ENCODE measurements at regions not wholly inside any gene's neighbourhood (a gene's known extent, or its start where the extent isn't known, plus 50 kb on each side); places are given as distances from the start of the nearest gene placed in this dataset.

GRCh38 chr11:19463976-19464375 lies 223.2 kb upstream of the E2F8 start:
- Mint-ChIP-seq H3K27me3 (no peaks in the 10 kb centered on the region), H3K9me3 (no peaks in the 10 kb centered on the region), H3K27ac (no peak overlapping the region), H3K4me3 (no peak overlapping the region), H3K36me3 (no peaks in the 10 kb centered on the region), H3K4me1 (no peaks in the 10 kb centered on the region)

- Mint-ChIP-seq H3K27me3 (peaks cover 6% of the 10 kb centered on the region), H3K4me3 (no peak overlapping the region), H3K36me3 (no peaks in the 10 kb centered on the region), H3K9me3 (no peaks in the 10 kb centered on the region), H3K4me1 (no peaks in the 10 kb centered on the region), H3K27ac (no peak overlapping the region)
Observed at GRCh38 chr11:19460718-19461405, 220.1 kb upstream of the E2F8 start.

DNA sequence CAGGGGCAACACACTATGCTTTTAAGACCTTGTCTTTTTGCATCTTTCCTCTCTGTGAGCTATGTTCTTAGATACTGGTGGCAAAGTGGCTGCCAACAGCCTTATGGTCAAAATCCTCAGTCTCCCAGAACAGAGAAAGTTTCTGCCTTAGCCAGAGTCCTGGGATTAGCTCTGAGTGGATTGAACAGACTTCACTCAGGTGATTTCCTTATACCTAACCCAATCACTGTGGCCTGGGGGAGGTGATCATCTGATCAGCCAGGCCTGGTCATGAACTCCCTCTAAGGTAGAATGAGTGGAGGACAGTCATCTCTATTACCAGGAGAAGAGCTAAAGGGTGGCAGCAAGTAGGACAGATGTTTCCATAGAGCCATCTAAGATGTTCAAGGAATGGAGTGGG lies 218.5 kb upstream of the E2F8 start:
- Mint-ChIP-seq H3K4me1 (no peaks in the 10 kb centered on the region), H3K4me3 (no peak overlapping the region), H3K27me3 (peaks cover 6% of the 10 kb centered on the region), H3K36me3 (no peaks in the 10 kb centered on the region), H3K9me3 (no peaks in the 10 kb centered on the region), H3K27ac (no peak overlapping the region)

- Mint-ChIP-seq H3K4me3 (no peak overlapping the region), H3K36me3 (no peaks in the 10 kb centered on the region), H3K4me1 (no peaks in the 10 kb centered on the region), H3K27ac (no peak overlapping the region), H3K9me3 (no peaks in the 10 kb centered on the region), H3K27me3 (peaks cover 6% of the 10 kb centered on the region)
Observed at GRCh38 chr11:19458721-19459120, 218.0 kb upstream of the E2F8 start.

DNA sequence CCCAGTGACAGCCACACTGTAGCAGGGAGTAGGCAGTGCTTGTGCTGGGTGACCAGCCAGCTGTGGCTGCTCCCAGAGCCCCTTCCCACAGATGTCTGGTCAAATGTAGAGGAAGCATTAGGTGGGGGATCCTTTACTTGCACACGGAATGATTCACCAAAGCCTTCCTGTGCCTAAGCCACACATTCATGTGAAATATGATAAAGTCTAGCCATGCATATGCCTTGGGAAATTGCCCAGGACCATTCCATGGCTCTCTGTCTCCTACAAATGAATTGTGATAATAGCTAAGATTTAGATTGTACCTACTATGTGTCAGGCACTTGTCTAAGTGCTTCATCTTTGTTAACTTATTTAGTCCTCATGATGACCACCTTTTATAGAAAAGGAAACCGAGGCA lies 217.5 kb upstream of the E2F8 start:
- no peaks in the 10 kb centered on the region for H3K36me3 Mint-ChIP-seq

GRCh38 chr11:19455731-19456130 lies 215.0 kb upstream of the E2F8 start:
- Mint-ChIP-seq H3K4me3 (no peak overlapping the region), H3K4me1 (no peaks in the 10 kb centered on the region), H3K9me3 (no peaks in the 10 kb centered on the region), H3K27ac (no peak overlapping the region), H3K36me3 (no peaks in the 10 kb centered on the region), H3K27me3 (peaks cover 6% of the 10 kb centered on the region)

More for the DNA sequence above, 217.5 kb upstream of the E2F8 start:
- Mint-ChIP-seq H3K4me3 (no peak overlapping the region), H3K27ac (no peak overlapping the region), H3K9me3 (no peaks in the 10 kb centered on the region), H3K4me1 (no peaks in the 10 kb centered on the region), H3K27me3 (peaks cover 6% of the 10 kb centered on the region)

DNA sequence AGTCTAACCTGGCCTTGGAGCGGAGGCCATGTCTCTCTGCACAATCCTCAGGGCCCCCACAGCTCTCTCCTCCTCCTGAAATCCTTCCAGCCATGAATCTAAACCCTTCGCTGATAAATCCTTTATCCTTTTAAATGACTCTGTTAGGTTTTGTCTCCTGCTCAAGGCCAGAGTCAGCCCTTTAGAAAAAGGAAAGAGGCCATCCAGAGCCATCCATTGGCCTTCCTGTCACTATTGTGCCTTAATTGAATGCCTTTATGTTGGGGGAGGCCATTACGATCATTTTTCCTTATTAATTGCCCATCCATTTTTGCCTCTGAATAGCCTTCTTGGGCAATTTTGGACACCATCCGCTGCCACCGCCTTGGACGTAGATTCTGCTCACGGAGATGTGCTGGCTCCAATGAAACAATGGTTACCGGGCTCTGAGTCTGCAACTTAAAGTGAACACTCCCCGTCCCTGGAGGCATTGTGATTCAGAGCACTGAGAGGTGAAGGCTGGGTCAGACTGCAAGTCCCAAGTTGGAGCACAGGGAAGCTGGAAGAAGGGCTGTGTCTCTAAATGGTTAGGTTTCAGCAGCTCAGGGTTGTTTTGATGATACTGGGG lies 213.0 kb upstream of the E2F8 start:
- Mint-ChIP-seq H3K4me1 (no peaks in the 10 kb centered on the region), H3K27me3 (peaks cover 6% of the 10 kb centered on the region), H3K36me3 (no peaks in the 10 kb centered on the region), H3K9me3 (no peaks in the 10 kb centered on the region), H3K27ac (no peak overlapping the region), H3K4me3 (no peak overlapping the region)

DNA sequence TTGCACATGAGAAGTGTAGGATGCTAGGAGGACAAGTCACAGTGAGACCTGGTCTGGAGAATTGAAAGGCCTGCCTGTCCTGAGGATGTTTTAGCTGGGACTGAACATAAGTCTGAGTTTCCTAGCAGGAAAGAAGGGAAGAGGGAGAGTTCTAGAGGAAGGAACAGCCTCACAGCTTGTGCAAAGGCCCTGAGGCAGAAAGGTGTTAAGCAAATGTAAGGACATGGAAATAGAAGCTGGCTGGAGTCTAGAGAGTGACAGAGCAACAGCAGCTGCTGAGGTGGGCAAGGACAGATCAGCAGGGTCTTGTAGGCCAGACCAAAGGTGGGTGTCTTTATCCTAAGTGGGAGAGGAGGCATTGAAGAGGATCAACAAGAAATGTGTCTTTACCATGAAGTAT lies 210.9 kb upstream of the E2F8 start:
- Mint-ChIP-seq H3K9me3 (no peaks in the 10 kb centered on the region), H3K27ac (no peak overlapping the region), H3K4me1 (no peaks in the 10 kb centered on the region), H3K4me3 (no peak overlapping the region), H3K36me3 (no peaks in the 10 kb centered on the region), H3K27me3 (no peaks in the 10 kb centered on the region)

DNA sequence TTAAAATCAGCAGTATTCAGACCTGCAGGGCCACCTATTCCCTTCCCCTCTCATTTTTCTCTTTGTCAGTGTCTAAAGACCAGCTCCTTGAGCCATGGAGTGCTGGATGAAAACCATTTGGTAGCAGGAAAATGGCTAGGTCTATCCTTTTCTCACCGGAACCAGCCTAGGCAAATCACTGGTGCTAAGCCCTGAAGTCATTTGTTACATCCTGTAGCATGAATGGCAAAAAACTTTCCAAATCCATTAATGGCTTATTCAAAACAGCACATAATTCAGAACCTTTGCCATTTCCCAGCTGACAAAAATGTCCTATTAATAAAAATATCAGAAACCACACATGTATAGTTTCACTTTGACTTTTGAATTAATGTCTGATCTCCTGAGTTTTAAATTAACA lies 209.5 kb upstream of the E2F8 start:
- Mint-ChIP-seq H3K4me1 (no peaks in the 10 kb centered on the region), H3K27me3 (no peaks in the 10 kb centered on the region), H3K9me3 (no peaks in the 10 kb centered on the region), H3K4me3 (no peak overlapping the region), H3K27ac (no peak overlapping the region), H3K36me3 (no peaks in the 10 kb centered on the region)

DNA sequence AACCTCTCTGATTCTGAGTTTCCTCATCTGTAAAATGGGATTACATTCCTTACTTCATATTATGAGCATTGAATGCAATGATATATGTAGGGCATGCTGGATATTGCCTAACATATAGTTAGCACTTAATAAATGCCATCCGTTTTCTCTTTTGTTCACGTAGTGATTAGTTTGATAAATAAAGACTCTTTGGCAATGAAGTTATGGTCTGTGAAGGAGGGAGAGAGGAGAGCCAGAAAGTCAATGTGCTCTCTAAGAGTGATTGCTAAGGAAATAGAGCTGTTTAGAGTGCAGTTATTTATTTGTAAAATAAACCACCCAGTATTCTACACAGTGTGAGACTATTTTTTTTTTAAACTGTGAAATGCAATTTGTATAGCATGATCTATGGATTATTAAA lies 207.9 kb upstream of the E2F8 start:
- Mint-ChIP-seq H3K9me3 (no peaks in the 10 kb centered on the region), H3K4me3 (no peak overlapping the region)

GRCh38 chr11:19447150-19447566 lies 206.4 kb upstream of the E2F8 start:
- Mint-ChIP-seq H3K27ac (no peak overlapping the region), H3K4me3 (no peak overlapping the region), H3K4me1 (no peaks in the 10 kb centered on the region), H3K9me3 (no peaks in the 10 kb centered on the region), H3K36me3 (no peaks in the 10 kb centered on the region), H3K27me3 (no peaks in the 10 kb centered on the region)

More for the DNA sequence above, 207.9 kb upstream of the E2F8 start:
- no peaks in the 10 kb centered on the region for H3K4me1 Mint-ChIP-seq
- no peaks in the 10 kb centered on the region for H3K27me3 Mint-ChIP-seq
- H3K36me3 Mint-ChIP-seq, result no peaks in the 10 kb centered on the region
- no peak overlapping the region for H3K27ac Mint-ChIP-seq

DNA sequence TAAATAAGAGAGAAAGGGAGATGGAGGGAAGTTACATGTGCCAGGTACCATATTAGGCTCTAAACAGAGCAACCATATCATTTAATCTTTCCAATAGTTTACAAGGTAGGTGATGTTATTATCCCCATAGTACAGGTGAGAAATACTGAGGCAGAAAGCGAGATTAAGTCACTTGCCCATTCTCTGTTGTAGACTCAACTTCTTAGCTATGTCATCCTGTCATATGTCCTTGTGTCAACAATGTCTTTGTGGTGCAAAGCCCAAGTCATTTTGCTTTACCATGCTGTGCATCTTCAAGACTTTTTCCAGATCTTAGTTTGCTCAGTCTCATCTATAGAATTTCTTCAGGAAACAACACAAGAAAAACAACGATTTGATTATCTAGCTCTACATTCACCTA lies 205.0 kb upstream of the E2F8 start:
- H3K4me1 Mint-ChIP-seq, result no peaks in the 10 kb centered on the region
- no peaks in the 10 kb centered on the region for H3K9me3 Mint-ChIP-seq
- no peaks in the 10 kb centered on the region for H3K27me3 Mint-ChIP-seq
- H3K36me3 Mint-ChIP-seq, result no peaks in the 10 kb centered on the region
- no peak overlapping the region for H3K4me3 Mint-ChIP-seq
- no peak overlapping the region for H3K27ac Mint-ChIP-seq

DNA sequence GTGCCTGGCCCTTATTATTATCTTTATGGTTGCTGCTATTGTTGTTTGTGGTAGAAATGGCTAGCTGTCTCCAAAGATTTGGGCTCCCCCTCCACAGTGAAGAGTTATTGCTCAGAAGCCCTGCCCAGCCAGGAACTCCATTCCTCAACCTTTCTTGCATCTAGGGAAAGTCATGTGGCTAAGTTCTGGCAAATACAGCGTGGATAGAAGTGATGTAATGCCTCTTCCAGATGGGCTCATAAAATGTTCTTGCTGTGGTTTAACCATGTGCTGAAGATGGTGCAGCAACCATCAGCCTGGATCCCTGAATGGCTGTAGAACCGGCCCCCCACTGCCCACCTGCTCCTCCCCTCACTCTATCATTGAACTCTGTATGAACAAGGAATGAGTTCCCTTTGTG lies 203.5 kb upstream of the E2F8 start:
- Mint-ChIP-seq H3K36me3 (no peaks in the 10 kb centered on the region), H3K9me3 (no peaks in the 10 kb centered on the region)

DNA sequence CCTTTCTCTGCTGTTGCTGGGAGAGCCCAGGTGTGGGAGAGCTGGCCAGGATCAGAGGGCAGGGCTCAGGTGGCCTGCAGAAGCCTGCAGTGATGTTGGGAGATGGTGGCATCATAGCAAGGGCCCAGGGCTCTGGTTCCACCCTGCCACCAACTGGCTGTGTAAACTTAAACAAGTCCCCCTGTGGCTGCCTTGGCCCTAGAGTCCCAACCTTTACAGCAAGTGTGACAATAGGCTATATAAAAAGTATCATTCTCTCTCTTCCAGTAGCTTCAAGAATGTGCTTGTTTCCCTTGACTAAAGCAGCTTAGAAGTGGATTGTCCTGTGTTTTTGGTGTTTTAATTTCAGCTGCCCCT lies 201.8 kb upstream of the E2F8 start:
- no peak overlapping the region for H3K27ac Mint-ChIP-seq
- H3K4me1 Mint-ChIP-seq, result no peaks in the 10 kb centered on the region
- no peaks in the 10 kb centered on the region for H3K9me3 Mint-ChIP-seq
- peaks cover 4% of the 10 kb centered on the region for H3K27me3 Mint-ChIP-seq
- H3K36me3 Mint-ChIP-seq, result no peaks in the 10 kb centered on the region
- no peak overlapping the region for H3K4me3 Mint-ChIP-seq

More for the DNA sequence above, 203.5 kb upstream of the E2F8 start:
- Mint-ChIP-seq H3K27ac (no peak overlapping the region), H3K4me3 (no peak overlapping the region), H3K27me3 (peaks cover 2% of the 10 kb centered on the region), H3K4me1 (no peaks in the 10 kb centered on the region)

GRCh38 chr11:19441752-19442553 lies 201.2 kb upstream of the E2F8 start:
- Mint-ChIP-seq H3K27ac (no peak overlapping the region), H3K9me3 (no peaks in the 10 kb centered on the region), H3K36me3 (no peaks in the 10 kb centered on the region), H3K4me3 (no peak overlapping the region), H3K4me1 (no peaks in the 10 kb centered on the region), H3K27me3 (peaks cover 4% of the 10 kb centered on the region)

DNA sequence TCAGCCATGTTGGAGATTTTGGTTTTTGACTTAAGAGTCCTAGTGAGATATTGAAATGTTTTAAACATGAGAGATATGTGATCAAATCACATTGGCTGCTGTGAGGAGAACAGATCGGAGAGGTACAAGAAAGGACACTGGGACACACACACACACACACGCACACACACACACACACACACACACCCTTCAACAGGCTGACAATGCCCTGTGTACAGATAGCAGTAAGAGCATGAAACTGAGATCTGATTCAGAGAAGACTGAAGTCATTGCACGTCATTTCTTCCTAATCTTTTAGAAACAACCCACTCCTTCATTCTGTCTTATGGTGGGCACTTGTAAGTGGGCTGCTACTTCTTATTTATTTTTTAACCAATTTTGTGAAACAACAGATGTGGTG lies 200.5 kb upstream of the E2F8 start:
- no peak overlapping the region for H3K4me3 Mint-ChIP-seq
- no peaks in the 10 kb centered on the region for H3K36me3 Mint-ChIP-seq
- no peaks in the 10 kb centered on the region for H3K9me3 Mint-ChIP-seq
- no peak overlapping the region for H3K27ac Mint-ChIP-seq
- no peaks in the 10 kb centered on the region for H3K4me1 Mint-ChIP-seq
- peaks cover 4% of the 10 kb centered on the region for H3K27me3 Mint-ChIP-seq

Measured in activated naive CD4-positive, alpha-beta T cell treated with anti-CD3 and anti-CD28 coated beads, Interleukin-2, amount 50 U/mL, for 24 hours (primary cell).